GM21515 (cell line): ENCODE measurements at regions not wholly inside any gene's neighbourhood (a gene's known extent, or its start where the extent isn't known, plus 50 kb on each side); places are given as distances from the start of the nearest gene placed in this dataset.
"Not testable (repeated sequence)": the region's sequence is repeated elsewhere in the genome, so short reads cannot be mapped to it uniquely, and the experiment has no call there.

Source experiments
- ATAC-seq: cut with Tn5 transposase; IDR thresholded peaks from one replicate; pipeline ENCODE4 v1.9.1; 2021; ENCODE audit not compliant: unreplicated experiment

- ATAC-seq: no peak
These were observed 204.5 kb downstream of the SREK1 start for GRCh38 chr5:66348387-66349125.

GRCh38 chr5:66351813-66352212 lies 207.7 kb downstream of the SREK1 start:
- ATAC-seq: no peak

- ATAC-seq: no peak
These were observed 209.1 kb downstream of the SREK1 start for GRCh38 chr5:66353186-66353585.

- ATAC-seq: no peak
These were observed 210.3 kb downstream of the SREK1 start for GRCh38 chr5:66354422-66354821.

GRCh38 chr5:66356011-66356565 lies 212.0 kb downstream of the SREK1 start:
- ATAC-seq: no peak

GRCh38 chr5:66358741-66359140 lies 214.6 kb downstream of the SREK1 start:
- ATAC-seq: no peak

GRCh38 chr5:66361070-66361469 lies 217.0 kb downstream of the SREK1 start:
- no peak for ATAC-seq

- ATAC-seq: no peak
These were observed 217.9 kb downstream of the SREK1 start for GRCh38 chr5:66362046-66362445.

GRCh38 chr5:66362687-66363086 lies 218.6 kb downstream of the SREK1 start:
- ATAC-seq: no peak

- ATAC-seq: no peak
These were observed 219.0 kb downstream of the SREK1 start for GRCh38 chr5:66363097-66363496.

- ATAC-seq: no peak
These were observed 220.1 kb downstream of the SREK1 start for GRCh38 chr5:66364186-66364585.

- no peak for ATAC-seq
These were observed 221.9 kb downstream of the SREK1 start for GRCh38 chr5:66365981-66366380.

GRCh38 chr5:66367814-66368541 lies 223.9 kb downstream of the SREK1 start:
- no peak for ATAC-seq

GRCh38 chr5:66368811-66369210 lies 224.7 kb downstream of the SREK1 start:
- no peak for ATAC-seq

- no peak for ATAC-seq
These were observed 218.4 kb upstream of the MAST4 start for GRCh38 chr5:66377747-66378146.

- no peak for ATAC-seq
These were observed 217.8 kb upstream of the MAST4 start for GRCh38 chr5:66378407-66378806.

- ATAC-seq: no peak
These were observed 214.0 kb upstream of the MAST4 start for GRCh38 chr5:66382152-66382551.

GRCh38 chr5:66405145-66405544 lies 191.0 kb upstream of the MAST4 start:
- not testable (repeated sequence) for ATAC-seq

- ATAC-seq: no peak
These were observed 189.3 kb upstream of the MAST4 start for GRCh38 chr5:66406761-66407336.

GRCh38 chr5:66407765-66408164 lies 188.4 kb upstream of the MAST4 start:
- no peak for ATAC-seq

- ATAC-seq: no peak
These were observed 187.6 kb upstream of the MAST4 start for GRCh38 chr5:66408576-66408975.

GRCh38 chr5:66410122-66410521 lies 186.1 kb upstream of the MAST4 start:
- ATAC-seq: no peak
